Prostate gland (tissue), 2 donors: ENCODE measurements at regions not wholly inside any gene's neighbourhood (a gene's known extent, or its start where the extent isn't known, plus 50 kb on each side); places are given as distances from the start of the nearest gene placed in this dataset.
"Not testable (repeated sequence)": the region's sequence is repeated elsewhere in the genome, so short reads cannot be mapped to it uniquely, and the experiment has no call there.

Experiments used
- DNase-seq: peaks from one replicate; pipeline ENCODE4 v3.0.0-alpha.2; 2019; ENCODE audit warnings: low spot score
- H3K27ac ChIP-seq, 2 donors: fragments of 200-600 bp; sonication (generic); 2 replicates each; pipeline ENCODE4 v1.5.1; 2017 to 2019
- H3K27me3 ChIP-seq: fragments of 200-600 bp; sonication (generic); replicated peaks from 2 replicates; pipeline ENCODE4 v1.5.1; 2019; ENCODE audit not compliant: insufficient read depth
- H3K36me3 ChIP-seq, 2 donors: fragments of 200-600 bp; sonication (generic); 1 replicate in 1 of 2; 2 replicates in 1 of 2; pipeline versions ENCODE4 v1.5.1 to v1.8.1; 2017 to 2019
- H3K4me1 ChIP-seq: fragments of 200-600 bp; sonication (generic); replicated peaks from 2 replicates; pipeline ENCODE4 v1.5.1; 2019
- H3K4me3 ChIP-seq, 2 donors: fragments of 200-600 bp; sonication (generic); 2 replicates each; pipeline ENCODE4 v1.5.1; 2017 to 2019
- H3K9me3 ChIP-seq: fragments of 200-600 bp; sonication (generic); 2 replicates; pipeline ENCODE4 v1.5.1; 2017
- POLR2A ChIP-seq: fragments of 450-650 bp; IDR thresholded peaks from one replicate; pipeline ENCODE4 v1.6.1; 2016; ENCODE audit warnings: antibody characterized with exemption, mild to moderate bottlenecking
- POLR2AphosphoS5 ChIP-seq: sonication (generic); formaldehyde crosslinking; IDR thresholded peaks from one replicate; pipeline ENCODE4 v1.6.1; 2017; ENCODE audit warnings: antibody characterized with exemption
- WGBS: methylation state at CpG from one replicate; pipeline ENCODE4 v1.1.5; 2018; 5-methylcytosine and 5-hydroxymethylcytosine counted together
- intact Hi-C: fragments of 100-400 bp; cut with DNase I; formaldehyde crosslinking; loops from one replicate; pipeline ENCODE4 v1.14.2; 2022
- TF ChIP-seq, protein P1 (sequence below), 4 experiments: fragments of 200-600 bp in 2 of 4; fragments of 450-650 bp in 2 of 4; sonication (generic) in 2 of 4; IDR thresholded peaks; 1 replicate in 3 of 4; 2 replicates in 1 of 4; pipeline ENCODE4 v1.5.1; 2016 to 2019; ENCODE audit warnings: antibody characterized with exemption in 4 of 4, mild to moderate bottlenecking in 2 of 4, moderate library complexity in 2 of 4

GRCh38 chr10:53441843-53442242, 669.3 kb upstream of the MBL2 start:
- intact Hi-C loops = no loop called here
- WGBS = 63% methylated on average over 1 of the region's 1 CpG
- no peaks in the 10 kb centered on the region for H3K27me3 ChIP-seq
- TF ChIP-seq, protein P1, sequence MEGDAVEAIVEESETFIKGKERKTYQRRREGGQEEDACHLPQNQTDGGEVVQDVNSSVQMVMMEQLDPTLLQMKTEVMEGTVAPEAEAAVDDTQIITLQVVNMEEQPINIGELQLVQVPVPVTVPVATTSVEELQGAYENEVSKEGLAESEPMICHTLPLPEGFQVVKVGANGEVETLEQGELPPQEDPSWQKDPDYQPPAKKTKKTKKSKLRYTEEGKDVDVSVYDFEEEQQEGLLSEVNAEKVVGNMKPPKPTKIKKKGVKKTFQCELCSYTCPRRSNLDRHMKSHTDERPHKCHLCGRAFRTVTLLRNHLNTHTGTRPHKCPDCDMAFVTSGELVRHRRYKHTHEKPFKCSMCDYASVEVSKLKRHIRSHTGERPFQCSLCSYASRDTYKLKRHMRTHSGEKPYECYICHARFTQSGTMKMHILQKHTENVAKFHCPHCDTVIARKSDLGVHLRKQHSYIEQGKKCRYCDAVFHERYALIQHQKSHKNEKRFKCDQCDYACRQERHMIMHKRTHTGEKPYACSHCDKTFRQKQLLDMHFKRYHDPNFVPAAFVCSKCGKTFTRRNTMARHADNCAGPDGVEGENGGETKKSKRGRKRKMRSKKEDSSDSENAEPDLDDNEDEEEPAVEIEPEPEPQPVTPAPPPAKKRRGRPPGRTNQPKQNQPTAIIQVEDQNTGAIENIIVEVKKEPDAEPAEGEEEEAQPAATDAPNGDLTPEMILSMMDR (IDR thresholded peaks at IDR 0.05) = no peak
- TF ChIP-seq POLR2AphosphoS5 (no peak), POLR2A (no peak)
- no peak overlapping the region for H3K4me3 ChIP-seq
- DNase-seq = no peak
- no peak overlapping the region for H3K27ac ChIP-seq
- no peaks in the 10 kb centered on the region for H3K4me1 ChIP-seq
- no peaks in the 10 kb centered on the region for H3K9me3 ChIP-seq
- H3K36me3 ChIP-seq = no peaks in the 10 kb centered on the region

GRCh38 chr10:53440601-53441000, 668.0 kb upstream of the MBL2 start:
- no peaks in the 10 kb centered on the region for H3K9me3 ChIP-seq
- H3K27ac ChIP-seq = no peak overlapping the region

DNA sequence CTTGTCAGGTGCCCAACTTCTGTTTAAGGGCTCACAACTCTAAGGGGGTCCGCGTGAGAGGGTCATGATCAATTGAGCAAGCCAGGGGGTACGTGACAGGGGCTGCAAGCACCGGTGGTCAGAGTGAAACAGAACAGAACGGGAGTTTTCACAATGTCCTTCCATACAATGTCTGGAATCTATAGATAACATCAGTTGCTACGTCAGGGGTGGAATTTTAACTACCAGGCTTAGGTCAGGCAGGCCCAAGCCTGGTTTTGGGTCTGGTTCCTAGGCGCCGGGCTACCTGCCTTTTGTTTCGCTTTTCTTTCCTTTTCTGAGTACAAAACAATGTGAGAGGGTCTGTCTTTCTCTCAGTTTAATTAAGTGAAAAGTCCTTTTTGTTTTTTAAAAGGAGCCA, 666.5 kb upstream of the MBL2 start:
- intact Hi-C loops, H3K4me1 ChIP-seq, DNase-seq, H3K36me3 ChIP-seq, H3K27me3 ChIP-seq, H3K27ac ChIP-seq, H3K4me3 ChIP-seq, H3K9me3 ChIP-seq: not testable (repeated sequence)
- WGBS = 26% methylated on average over 9 of the region's 9 CpGs

More at GRCh38 chr10:53440601-53441000, 668.0 kb upstream of the MBL2 start:
- 91% methylated on average over 3 of the region's 3 CpGs for WGBS
- Histone ChIP-seq H3K4me1 (no peaks in the 10 kb centered on the region), H3K4me3 (no peak overlapping the region), H3K36me3 (no peaks in the 10 kb centered on the region), H3K27me3 (no peaks in the 10 kb centered on the region)
- intact Hi-C loops = no loop called here
- DNase-seq = no peak
- TF ChIP-seq, protein P1 (IDR thresholded peaks at IDR 0.05) = no peak

DNA sequence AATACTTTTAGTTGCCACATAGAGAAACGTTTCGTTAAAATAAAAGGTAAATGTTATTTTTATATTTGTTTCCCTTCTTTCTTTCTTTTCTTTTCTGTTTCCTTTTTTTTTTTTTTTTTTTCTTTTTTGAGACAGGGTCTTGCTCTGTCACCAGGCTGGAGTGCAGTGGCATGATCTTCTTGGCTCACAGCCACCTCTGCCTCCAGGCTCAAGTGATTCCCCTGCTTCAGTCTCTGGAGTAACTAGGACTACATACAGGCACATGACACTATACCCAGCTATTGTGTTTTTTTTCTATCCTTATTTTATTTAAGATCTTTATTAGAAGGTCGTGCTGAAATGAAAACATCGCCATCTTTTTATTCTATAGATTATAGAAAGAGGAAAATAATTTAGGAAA, 661.8 kb upstream of the MBL2 start:
- Histone ChIP-seq H3K4me3 (no peak overlapping the region), H3K27me3 (no peaks in the 10 kb centered on the region), H3K36me3 (no peaks in the 10 kb centered on the region), H3K9me3 (no peaks in the 10 kb centered on the region), H3K27ac (no peak overlapping the region), H3K4me1 (no peaks in the 10 kb centered on the region)
- TF ChIP-seq, protein P1 (IDR thresholded peaks at IDR 0.05) = no peak
- TF ChIP-seq POLR2AphosphoS5 (no peak), POLR2A (no peak)
- DNase-seq = no peak
- WGBS = 78% methylated on average over 4 of the region's 4 CpGs
- intact Hi-C loops = no loop called here

- H3K36me3 ChIP-seq = no peaks in the 10 kb centered on the region
- intact Hi-C loops = no loop called here
- no peak for DNase-seq
- TF ChIP-seq, protein P1 (IDR thresholded peaks at IDR 0.05) = no peak
- TF ChIP-seq POLR2AphosphoS5 (no peak), POLR2A (no peak)
- H3K4me3 ChIP-seq = no peak overlapping the region
- no peaks in the 10 kb centered on the region for H3K27me3 ChIP-seq
- whole genome bisulfite sequencing = 86% methylated on average over 2 of the region's 2 CpGs
- H3K9me3 ChIP-seq = no peaks in the 10 kb centered on the region
- no peak overlapping the region for H3K27ac ChIP-seq
- H3K4me1 ChIP-seq = no peaks in the 10 kb centered on the region
Observed at GRCh38 chr10:53432035-53432434, 659.5 kb upstream of the MBL2 start.
